ENCODE measurements at regions not wholly inside any gene's neighbourhood (a gene's known extent, or its start where the extent isn't known, plus 50 kb on each side); places are given as distances from the start of the nearest gene placed in this dataset.

GRCh38 chr14:66025779-66026178 is 460.4 kb upstream of the CCDC196 start:
- no peak for TF ChIP-seq CTCF (IDR thresholded peaks at IDR 0.05)
- no peak for TF ChIP-seq POLR2A (IDR thresholded peaks at IDR 0.05)

Data from uterus (tissue), 2 donors.